Transverse colon (tissue), 3 donors: ENCODE measurements at regions not wholly inside any gene's neighbourhood (a gene's known extent, or its start where the extent isn't known, plus 50 kb on each side); places are given as distances from the start of the nearest gene placed in this dataset.

ENCODE experiments used
- POLR2A ChIP-seq: fragments of 450-650 bp; IDR thresholded peaks from one replicate; pipeline ENCODE4 v1.6.1; 2016; ENCODE audit warnings: antibody characterized with exemption, mild to moderate bottlenecking, moderate library complexity
- POLR2AphosphoS5 ChIP-seq, 3 donors: sonication (generic); formaldehyde crosslinking; IDR thresholded peaks; one replicate each; pipeline ENCODE4 v1.6.1; 2016; ENCODE audit warnings: antibody characterized with exemption in 3 of 3

GRCh38 chr12:125255935-125256633, 190.8 kb downstream of the AACS start:
- TF ChIP-seq POLR2AphosphoS5 (IDR thresholded peaks at IDR 0.05) (no peak), POLR2A (no peak)
